Loucy (cell line): ENCODE measurements at regions not wholly inside any gene's neighbourhood (a gene's known extent, or its start where the extent isn't known, plus 50 kb on each side); places are given as distances from the start of the nearest gene placed in this dataset.

Experiments used
- H2AFZ ChIP-seq: fragments of 200-600 bp; sonication (generic); 2 replicates; pipeline ENCODE4 v1.6.0; 2016; ENCODE audit warnings: antibody characterized with exemption, mild to moderate bottlenecking, low read length, moderate library complexity
- H3F3A ChIP-seq: fragments of 200-600 bp; 2 replicates; pipeline ENCODE4 v1.6.0; 2016; ENCODE audit warnings: antibody characterized with exemption, low read depth, mild to moderate bottlenecking
- H3K27me3 ChIP-seq: fragments of 200-600 bp; sonication (generic); 2 replicates; pipeline ENCODE4 v1.6.1; 2014; ENCODE audit warnings: low read length, mild to moderate bottlenecking; ENCODE audit not compliant: insufficient read depth, poor library complexity, severe bottlenecking
- H3K36me3 ChIP-seq: fragments of 200-600 bp; sonication (generic); 2 replicates; pipeline ENCODE4 v1.6.1; 2016; ENCODE audit warnings: low read length; ENCODE audit not compliant: insufficient read depth
- H3K4me1 ChIP-seq: fragments of 200-600 bp; sonication (generic); 2 replicates; pipeline ENCODE4 v1.5.1; 2014; ENCODE audit warnings: low read length, mild to moderate bottlenecking; ENCODE audit not compliant: insufficient read depth, poor library complexity, severe bottlenecking
- H3K4me2 ChIP-seq: fragments of 200-600 bp; sonication (generic); 2 replicates; pipeline ENCODE4 v1.6.0; 2014; ENCODE audit warnings: antibody characterized with exemption, low read length, low read depth, mild to moderate bottlenecking; ENCODE audit not compliant: poor library complexity, severe bottlenecking
- H3K4me3 ChIP-seq: fragments of 200-600 bp; sonication (generic); 2 replicates; pipeline ENCODE4 v1.5.1; 2014; ENCODE audit warnings: low read length, mild to moderate bottlenecking, mixed read lengths; ENCODE audit not compliant: poor library complexity, severe bottlenecking
- H3K79me2 ChIP-seq: fragments of 200-600 bp; sonication (generic); 2 replicates; pipeline ENCODE4 v1.6.1; 2014; ENCODE audit warnings: low read length; ENCODE audit not compliant: insufficient read depth
- H3K9ac ChIP-seq: fragments of 200-600 bp; sonication (generic); 2 replicates; pipeline ENCODE4 v1.6.0; 2014; ENCODE audit warnings: mild to moderate bottlenecking, low read depth, low read length, moderate library complexity; ENCODE audit not compliant: poor library complexity, severe bottlenecking
- H3K9me2 ChIP-seq: fragments of 200-600 bp; sonication (generic); replicated peaks from 2 replicates; pipeline ENCODE4 v1.6.1; 2016; ENCODE audit warnings: low read depth, low read length, mixed read lengths
- H3K9me3 ChIP-seq: fragments of 200-600 bp; sonication (generic); 2 replicates; pipeline ENCODE4 v1.6.1; 2014; ENCODE audit warnings: mild to moderate bottlenecking, antibody characterized with exemption, low read length, low read depth; ENCODE audit not compliant: insufficient read depth
- H4K20me1 ChIP-seq: fragments of 200-600 bp; sonication (generic); 2 replicates; pipeline ENCODE4 v1.6.0; 2014; ENCODE audit warnings: antibody characterized with exemption, low read length, mild to moderate bottlenecking; ENCODE audit not compliant: insufficient read depth, poor library complexity, severe bottlenecking
- EZH2phosphoT487 ChIP-seq: fragments of 200-600 bp; IDR thresholded peaks from 2 replicates; pipeline ENCODE4 v1.6.1; 2018; ENCODE audit warnings: antibody characterized with exemption, mild to moderate bottlenecking, moderate library complexity, borderline replicate concordance
- TF ChIP-seq, protein P1 (sequence below): fragments of 200-600 bp; sonication (generic); conservative IDR thresholded peaks from 2 replicates; pipeline ENCODE4 v1.5.1; 2014; ENCODE audit warnings: mild to moderate bottlenecking, antibody characterized with exemption, low read length

DNA sequence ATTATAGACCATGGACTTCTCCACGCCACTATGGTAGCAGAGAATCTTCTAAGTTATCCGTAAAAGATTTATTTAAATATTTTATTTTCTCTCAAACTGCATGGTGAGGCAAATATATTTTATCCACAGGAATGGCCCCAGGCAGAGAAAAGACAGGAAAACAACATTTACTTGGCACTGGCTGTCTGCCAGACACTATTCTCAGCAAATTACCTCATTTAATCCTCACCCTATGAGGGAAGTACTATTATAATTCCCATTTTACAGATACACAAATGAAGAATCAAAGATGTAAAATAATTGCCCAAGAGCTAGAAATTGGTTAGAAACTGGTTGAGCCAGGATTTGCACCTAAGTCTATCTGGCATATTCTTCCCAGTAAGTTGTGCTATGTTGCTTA lies 361.4 kb upstream of the IL12A start:
- no peaks in the 10 kb centered on the region for H3K9me3 ChIP-seq

DNA sequence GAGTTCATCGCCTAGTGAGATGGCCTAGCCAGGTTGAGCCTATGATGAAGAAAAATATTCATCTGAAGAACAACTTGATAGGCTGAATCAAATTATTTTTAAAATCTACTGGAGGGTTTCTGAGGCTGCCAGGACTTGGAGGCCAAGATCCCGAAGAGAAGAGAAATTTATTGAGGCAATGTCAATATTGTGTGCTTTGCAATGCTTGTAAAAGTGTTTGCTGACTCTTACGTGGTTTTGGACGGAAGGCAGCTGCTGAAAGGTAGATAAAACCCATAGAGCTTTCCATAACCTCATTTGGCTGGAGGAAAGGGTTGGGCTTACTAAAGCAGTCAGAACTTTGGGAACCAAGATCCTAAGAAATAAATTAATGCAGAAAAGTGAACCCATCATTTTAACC lies 361.0 kb upstream of the IL12A start:
- no peak for TF ChIP-seq EZH2phosphoT487
- TF ChIP-seq, protein P1, sequence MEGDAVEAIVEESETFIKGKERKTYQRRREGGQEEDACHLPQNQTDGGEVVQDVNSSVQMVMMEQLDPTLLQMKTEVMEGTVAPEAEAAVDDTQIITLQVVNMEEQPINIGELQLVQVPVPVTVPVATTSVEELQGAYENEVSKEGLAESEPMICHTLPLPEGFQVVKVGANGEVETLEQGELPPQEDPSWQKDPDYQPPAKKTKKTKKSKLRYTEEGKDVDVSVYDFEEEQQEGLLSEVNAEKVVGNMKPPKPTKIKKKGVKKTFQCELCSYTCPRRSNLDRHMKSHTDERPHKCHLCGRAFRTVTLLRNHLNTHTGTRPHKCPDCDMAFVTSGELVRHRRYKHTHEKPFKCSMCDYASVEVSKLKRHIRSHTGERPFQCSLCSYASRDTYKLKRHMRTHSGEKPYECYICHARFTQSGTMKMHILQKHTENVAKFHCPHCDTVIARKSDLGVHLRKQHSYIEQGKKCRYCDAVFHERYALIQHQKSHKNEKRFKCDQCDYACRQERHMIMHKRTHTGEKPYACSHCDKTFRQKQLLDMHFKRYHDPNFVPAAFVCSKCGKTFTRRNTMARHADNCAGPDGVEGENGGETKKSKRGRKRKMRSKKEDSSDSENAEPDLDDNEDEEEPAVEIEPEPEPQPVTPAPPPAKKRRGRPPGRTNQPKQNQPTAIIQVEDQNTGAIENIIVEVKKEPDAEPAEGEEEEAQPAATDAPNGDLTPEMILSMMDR = no peak
- H3K4me1 ChIP-seq = no peaks in the 10 kb centered on the region
- H3F3A ChIP-seq = no peaks in the 10 kb centered on the region
- no peaks in the 10 kb centered on the region for H3K27me3 ChIP-seq
- H3K9ac ChIP-seq = no peak overlapping the region
- no peak overlapping the region for H2AFZ ChIP-seq
- H4K20me1 ChIP-seq = no peaks in the 10 kb centered on the region
- H3K4me2 ChIP-seq = no peak overlapping the region
- H3K9me3 ChIP-seq = no peaks in the 10 kb centered on the region
- no peaks in the 10 kb centered on the region for H3K36me3 ChIP-seq
- H3K4me3 ChIP-seq = no peak overlapping the region
- no peaks in the 10 kb centered on the region for H3K79me2 ChIP-seq
- H3K9me2 ChIP-seq = no peaks in the 10 kb centered on the region; the same call in 1 of the 2 replicates

More for the DNA sequence above, 361.4 kb upstream of the IL12A start:
- Histone ChIP-seq H3K4me2 (no peak overlapping the region), H3F3A (no peaks in the 10 kb centered on the region), H3K4me1 (no peaks in the 10 kb centered on the region), H3K4me3 (no peak overlapping the region), H3K36me3 (no peaks in the 10 kb centered on the region), H3K9ac (no peak overlapping the region), H3K79me2 (no peaks in the 10 kb centered on the region), H4K20me1 (no peaks in the 10 kb centered on the region), H3K9me2 (no peaks in the 10 kb centered on the region; the same call in 1 of the 2 replicates), H2AFZ (no peak overlapping the region), H3K27me3 (no peaks in the 10 kb centered on the region)
- TF ChIP-seq, protein P1 = no peak
- TF ChIP-seq EZH2phosphoT487 = no peak

DNA sequence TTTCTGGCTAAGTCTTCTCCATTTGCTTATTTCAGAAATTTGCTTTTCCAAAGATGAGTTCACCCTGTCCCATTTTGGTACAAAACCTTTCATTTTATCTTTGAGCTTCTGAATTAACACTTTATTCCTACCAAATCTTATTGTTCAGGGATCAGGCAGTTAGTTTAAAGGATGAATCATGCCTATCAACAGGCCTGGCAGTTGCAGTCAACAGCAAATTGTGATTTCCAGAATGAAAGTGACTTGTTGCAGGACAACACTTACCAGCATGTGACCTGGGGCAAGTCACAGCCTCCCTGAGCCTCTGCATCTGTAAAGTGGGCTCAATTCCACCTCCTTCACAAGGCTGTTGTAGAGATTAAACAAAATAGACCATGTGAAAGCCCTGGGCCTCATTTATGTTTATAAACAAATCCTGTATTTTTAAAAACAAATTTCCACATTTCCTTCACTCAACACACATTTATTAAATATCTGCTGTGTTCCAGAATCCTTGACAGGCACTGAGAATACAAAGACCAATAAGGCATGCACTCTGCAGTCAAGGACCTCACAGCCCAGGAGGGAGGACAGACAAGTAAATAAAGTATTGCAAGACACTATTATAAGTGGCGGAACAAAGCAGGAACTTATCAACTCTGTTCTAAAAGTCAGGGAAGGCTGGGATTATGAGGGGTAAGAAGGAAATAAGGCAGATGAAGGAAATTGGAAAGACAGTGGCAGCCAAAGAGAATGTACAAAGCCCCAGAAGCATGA lies 359.1 kb upstream of the IL12A start:
- TF ChIP-seq, protein P1 = no peak
- no peak for TF ChIP-seq EZH2phosphoT487
- Histone ChIP-seq H3K9me2 (no peaks in the 10 kb centered on the region; the same call in 1 of the 2 replicates), H3K4me2 (no peak overlapping the region), H2AFZ (no peak overlapping the region), H3K36me3 (no peaks in the 10 kb centered on the region), H4K20me1 (no peaks in the 10 kb centered on the region), H3K4me3 (no peak overlapping the region), H3K4me1 (no peaks in the 10 kb centered on the region), H3K79me2 (no peaks in the 10 kb centered on the region), H3F3A (no peaks in the 10 kb centered on the region), H3K9me3 (no peaks in the 10 kb centered on the region), H3K27me3 (no peaks in the 10 kb centered on the region), H3K9ac (no peak overlapping the region)
